Vagina (tissue), 2 donors: ENCODE measurements at regions not wholly inside any gene's neighbourhood (a gene's known extent, or its start where the extent isn't known, plus 50 kb on each side); places are given as distances from the start of the nearest gene placed in this dataset.

Experiments used
- POLR2A ChIP-seq, 2 donors: fragments of 450-650 bp; IDR thresholded peaks; one replicate each; pipeline ENCODE4 v1.6.1; 2017; ENCODE audit warnings: antibody characterized with exemption in 2 of 2, mild to moderate bottlenecking in 2 of 2, moderate library complexity in 2 of 2
- TF ChIP-seq, protein P1 (sequence below), 3 experiments: fragments of 450-650 bp in 2 of 3; fragments of 200-600 bp in 1 of 3; sonication (generic) in 1 of 3; IDR thresholded peaks; one replicate each; pipeline ENCODE4 v1.5.1; 2017 to 2019; ENCODE audit warnings: antibody characterized with exemption in 3 of 3, mild to moderate bottlenecking in 2 of 3, moderate library complexity in 2 of 3

DNA sequence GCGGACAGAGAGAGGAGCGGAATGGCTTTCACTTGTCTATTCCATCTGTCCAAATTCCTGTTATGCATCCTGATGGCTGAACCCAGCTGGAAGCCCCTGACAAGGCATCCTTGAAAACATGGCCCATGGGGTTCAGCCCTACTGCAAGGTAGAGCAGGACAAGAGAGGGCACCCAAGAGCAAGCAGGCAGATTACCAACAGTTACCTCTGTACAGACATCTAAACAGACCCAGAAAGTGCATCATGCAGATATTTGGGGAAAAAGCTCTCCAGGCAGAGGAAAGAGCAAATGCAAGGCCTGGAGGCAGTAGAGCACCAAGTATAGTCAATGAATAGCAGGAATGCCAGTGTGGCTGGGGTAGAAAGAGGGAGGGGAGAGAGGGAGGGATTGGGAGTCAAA lies 407.5 kb downstream of the PCNX1 start:
- TF ChIP-seq, protein P1, sequence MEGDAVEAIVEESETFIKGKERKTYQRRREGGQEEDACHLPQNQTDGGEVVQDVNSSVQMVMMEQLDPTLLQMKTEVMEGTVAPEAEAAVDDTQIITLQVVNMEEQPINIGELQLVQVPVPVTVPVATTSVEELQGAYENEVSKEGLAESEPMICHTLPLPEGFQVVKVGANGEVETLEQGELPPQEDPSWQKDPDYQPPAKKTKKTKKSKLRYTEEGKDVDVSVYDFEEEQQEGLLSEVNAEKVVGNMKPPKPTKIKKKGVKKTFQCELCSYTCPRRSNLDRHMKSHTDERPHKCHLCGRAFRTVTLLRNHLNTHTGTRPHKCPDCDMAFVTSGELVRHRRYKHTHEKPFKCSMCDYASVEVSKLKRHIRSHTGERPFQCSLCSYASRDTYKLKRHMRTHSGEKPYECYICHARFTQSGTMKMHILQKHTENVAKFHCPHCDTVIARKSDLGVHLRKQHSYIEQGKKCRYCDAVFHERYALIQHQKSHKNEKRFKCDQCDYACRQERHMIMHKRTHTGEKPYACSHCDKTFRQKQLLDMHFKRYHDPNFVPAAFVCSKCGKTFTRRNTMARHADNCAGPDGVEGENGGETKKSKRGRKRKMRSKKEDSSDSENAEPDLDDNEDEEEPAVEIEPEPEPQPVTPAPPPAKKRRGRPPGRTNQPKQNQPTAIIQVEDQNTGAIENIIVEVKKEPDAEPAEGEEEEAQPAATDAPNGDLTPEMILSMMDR (IDR thresholded peaks at IDR 0.05) = no peak
- TF ChIP-seq POLR2A (IDR thresholded peaks at IDR 0.05) = no peak
